ENCODE measurements at regions not wholly inside any gene's neighbourhood (a gene's known extent, or its start where the extent isn't known, plus 50 kb on each side); places are given as distances from the start of the nearest gene placed in this dataset.
"Not testable (repeated sequence)": the region's sequence is repeated elsewhere in the genome, so short reads cannot be mapped to it uniquely, and the experiment has no call there.

DNA sequence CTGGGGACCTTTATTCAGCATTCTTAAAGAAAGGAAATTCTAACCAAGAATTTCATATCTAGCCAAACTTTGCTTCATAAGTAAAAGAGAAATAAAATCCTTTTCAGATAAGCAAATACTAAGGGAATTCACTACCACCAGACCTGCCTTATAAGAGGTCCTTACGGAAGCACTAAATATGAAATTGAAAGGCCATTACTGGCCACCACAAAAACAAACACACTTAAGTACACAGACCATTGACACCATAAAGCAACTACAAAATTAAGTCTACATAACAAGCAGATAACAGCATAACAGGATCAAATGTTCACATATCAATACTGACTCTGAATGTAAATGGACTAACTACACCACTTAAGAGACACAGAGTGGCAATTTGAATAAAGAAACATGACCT is 361.4 kb upstream of the POU5F2 start:
- ChIA-PET CTCF (no interaction called here), POLR2A (no interaction called here)
- TF ChIP-seq, protein P1, sequence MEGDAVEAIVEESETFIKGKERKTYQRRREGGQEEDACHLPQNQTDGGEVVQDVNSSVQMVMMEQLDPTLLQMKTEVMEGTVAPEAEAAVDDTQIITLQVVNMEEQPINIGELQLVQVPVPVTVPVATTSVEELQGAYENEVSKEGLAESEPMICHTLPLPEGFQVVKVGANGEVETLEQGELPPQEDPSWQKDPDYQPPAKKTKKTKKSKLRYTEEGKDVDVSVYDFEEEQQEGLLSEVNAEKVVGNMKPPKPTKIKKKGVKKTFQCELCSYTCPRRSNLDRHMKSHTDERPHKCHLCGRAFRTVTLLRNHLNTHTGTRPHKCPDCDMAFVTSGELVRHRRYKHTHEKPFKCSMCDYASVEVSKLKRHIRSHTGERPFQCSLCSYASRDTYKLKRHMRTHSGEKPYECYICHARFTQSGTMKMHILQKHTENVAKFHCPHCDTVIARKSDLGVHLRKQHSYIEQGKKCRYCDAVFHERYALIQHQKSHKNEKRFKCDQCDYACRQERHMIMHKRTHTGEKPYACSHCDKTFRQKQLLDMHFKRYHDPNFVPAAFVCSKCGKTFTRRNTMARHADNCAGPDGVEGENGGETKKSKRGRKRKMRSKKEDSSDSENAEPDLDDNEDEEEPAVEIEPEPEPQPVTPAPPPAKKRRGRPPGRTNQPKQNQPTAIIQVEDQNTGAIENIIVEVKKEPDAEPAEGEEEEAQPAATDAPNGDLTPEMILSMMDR (IDR thresholded peaks at IDR 0.05), result no peak
- no peak for TF ChIP-seq SIN3A (IDR thresholded peaks at IDR 0.05; ENCODE audit: borderline replicate concordance, insufficient read depth, low read depth, low read length)
- TF ChIP-seq, protein P2, sequence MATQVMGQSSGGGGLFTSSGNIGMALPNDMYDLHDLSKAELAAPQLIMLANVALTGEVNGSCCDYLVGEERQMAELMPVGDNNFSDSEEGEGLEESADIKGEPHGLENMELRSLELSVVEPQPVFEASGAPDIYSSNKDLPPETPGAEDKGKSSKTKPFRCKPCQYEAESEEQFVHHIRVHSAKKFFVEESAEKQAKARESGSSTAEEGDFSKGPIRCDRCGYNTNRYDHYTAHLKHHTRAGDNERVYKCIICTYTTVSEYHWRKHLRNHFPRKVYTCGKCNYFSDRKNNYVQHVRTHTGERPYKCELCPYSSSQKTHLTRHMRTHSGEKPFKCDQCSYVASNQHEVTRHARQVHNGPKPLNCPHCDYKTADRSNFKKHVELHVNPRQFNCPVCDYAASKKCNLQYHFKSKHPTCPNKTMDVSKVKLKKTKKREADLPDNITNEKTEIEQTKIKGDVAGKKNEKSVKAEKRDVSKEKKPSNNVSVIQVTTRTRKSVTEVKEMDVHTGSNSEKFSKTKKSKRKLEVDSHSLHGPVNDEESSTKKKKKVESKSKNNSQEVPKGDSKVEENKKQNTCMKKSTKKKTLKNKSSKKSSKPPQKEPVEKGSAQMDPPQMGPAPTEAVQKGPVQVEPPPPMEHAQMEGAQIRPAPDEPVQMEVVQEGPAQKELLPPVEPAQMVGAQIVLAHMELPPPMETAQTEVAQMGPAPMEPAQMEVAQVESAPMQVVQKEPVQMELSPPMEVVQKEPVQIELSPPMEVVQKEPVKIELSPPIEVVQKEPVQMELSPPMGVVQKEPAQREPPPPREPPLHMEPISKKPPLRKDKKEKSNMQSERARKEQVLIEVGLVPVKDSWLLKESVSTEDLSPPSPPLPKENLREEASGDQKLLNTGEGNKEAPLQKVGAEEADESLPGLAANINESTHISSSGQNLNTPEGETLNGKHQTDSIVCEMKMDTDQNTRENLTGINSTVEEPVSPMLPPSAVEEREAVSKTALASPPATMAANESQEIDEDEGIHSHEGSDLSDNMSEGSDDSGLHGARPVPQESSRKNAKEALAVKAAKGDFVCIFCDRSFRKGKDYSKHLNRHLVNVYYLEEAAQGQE (IDR thresholded peaks at IDR 0.05; ENCODE audit: insufficient read depth in 1 of 2, low read depth in 2 of 2, low read length in 1 of 2), result no peak
- no peak for TF ChIP-seq POLR2AphosphoS5 (IDR thresholded peaks at IDR 0.05; ENCODE audit: low read depth, low read length)
- TF ChIP-seq TCF7L2 (IDR thresholded peaks at IDR 0.05; ENCODE audit: low read depth, low read length), result no peak
- H3K9me3 ChIP-seq (ENCODE audit: control insufficient read depth, insufficient read depth, low read depth, low read length), result no peaks in the 10 kb centered on the region
- H3K36me3 ChIP-seq (ENCODE audit: control insufficient read depth, insufficient read depth, low read length), result no peaks in the 10 kb centered on the region
- ATAC-seq, result no peak
- H3K27me3 ChIP-seq (ENCODE audit: control insufficient read depth, insufficient read depth, low read length), result no peaks in the 10 kb centered on the region
- H3K4me1 ChIP-seq (ENCODE audit: control insufficient read depth, insufficient read depth, low read length), result no peaks in the 10 kb centered on the region
- no TSS peak for BruUV-seq (replicated peaks)
- in situ Hi-C loops (cut with HindIII; ENCODE audit: low pct_unique_long_range_greater_than_20kb, low sequenced_read_pairs) (no loop called here), intact Hi-C loops (cut with micrococcal nuclease; ENCODE audit: unreplicated experiment) (no loop called here)
- H3K4me3 ChIP-seq (ENCODE audit: low read depth in 2 of 2, low read length in 2 of 2), result no peak overlapping the region
- H3K27ac ChIP-seq (ENCODE audit: low read length), result no peak overlapping the region
- no peak for DNase-seq (ENCODE audit: low read depth, low spot score)

DNA sequence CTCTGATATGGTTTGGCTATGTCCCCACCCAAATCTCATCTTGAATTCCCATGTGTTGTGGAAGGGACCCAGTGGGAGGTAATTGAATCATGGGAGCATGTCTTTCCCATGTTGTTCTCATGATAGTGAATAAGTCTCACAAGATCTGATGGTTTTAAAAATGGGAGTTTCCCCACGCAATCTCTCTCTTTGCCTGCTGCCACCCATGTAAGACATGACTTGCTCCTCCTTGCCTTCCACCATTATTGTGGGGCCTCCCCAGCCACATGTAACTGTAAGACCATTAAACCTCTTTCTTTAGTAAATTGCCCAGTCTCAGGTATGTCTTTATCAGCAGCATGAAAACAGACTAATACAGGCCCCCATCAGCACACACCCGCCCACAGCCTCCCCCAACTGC is 356.0 kb upstream of the POU5F2 start:
- BruUV-seq (replicated peaks); CTCF ChIA-PET; DNase-seq (ENCODE audit: low read depth, low spot score); H3K4me3 ChIP-seq (ENCODE audit: low read depth in 2 of 2, low read length in 2 of 2); H3K27me3 ChIP-seq (ENCODE audit: control insufficient read depth, insufficient read depth, low read length); intact Hi-C loops (cut with micrococcal nuclease; ENCODE audit: unreplicated experiment); ATAC-seq; H3K36me3 ChIP-seq (ENCODE audit: control insufficient read depth, insufficient read depth, low read length); H3K27ac ChIP-seq (ENCODE audit: low read length); H3K9me3 ChIP-seq (ENCODE audit: control insufficient read depth, insufficient read depth, low read depth, low read length); POLR2A ChIA-PET; H3K4me1 ChIP-seq (ENCODE audit: control insufficient read depth, insufficient read depth, low read length); in situ Hi-C loops (cut with HindIII; ENCODE audit: low pct_unique_long_range_greater_than_20kb, low sequenced_read_pairs): not testable (repeated sequence)

DNA sequence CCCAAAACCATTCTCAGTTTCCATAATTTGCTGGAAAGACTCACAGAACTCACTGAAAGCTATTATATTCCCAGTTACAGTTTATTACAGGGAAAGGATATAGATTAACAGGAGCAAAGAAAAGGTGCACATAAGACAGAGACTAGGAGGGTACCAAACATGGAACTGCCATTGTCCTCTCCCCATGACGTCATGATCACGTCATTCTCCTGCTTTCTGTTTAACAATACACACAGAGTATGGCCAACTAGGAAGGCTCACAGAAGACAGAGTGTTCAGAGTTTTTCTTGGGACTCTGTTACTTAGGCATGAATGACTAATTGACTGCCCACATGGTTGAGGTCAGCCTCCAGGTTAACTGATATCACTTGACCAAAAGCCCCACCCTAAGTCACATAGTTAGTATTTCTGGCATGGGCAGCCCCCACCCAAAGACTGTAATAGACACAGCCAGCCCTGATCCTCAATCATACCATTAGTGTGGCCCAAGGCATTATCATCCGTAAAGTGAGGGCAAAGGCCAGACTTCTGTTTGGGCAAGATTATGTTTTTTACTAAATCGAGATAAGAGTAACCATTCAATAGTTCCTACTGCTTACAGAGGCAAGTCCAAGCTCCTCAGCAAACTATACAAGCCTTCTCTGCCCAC is 353.5 kb upstream of the POU5F2 start:
- intact Hi-C loops (cut with micrococcal nuclease; ENCODE audit: unreplicated experiment), result no loop called here

More for the DNA sequence above, 353.5 kb upstream of the POU5F2 start:
- H3K4me3 ChIP-seq (ENCODE audit: low read depth in 2 of 2, low read length in 2 of 2), result no peak overlapping the region
- no TSS peak for BruUV-seq (replicated peaks)
- TF ChIP-seq, protein P2 (IDR thresholded peaks at IDR 0.05; ENCODE audit: insufficient read depth in 1 of 2, low read depth in 2 of 2, low read length in 1 of 2), result no peak
- no peak for TF ChIP-seq TCF7L2 (IDR thresholded peaks at IDR 0.05; ENCODE audit: low read depth, low read length)
- TF ChIP-seq POLR2AphosphoS5 (IDR thresholded peaks at IDR 0.05; ENCODE audit: low read depth, low read length), result no peak
- TF ChIP-seq SIN3A (IDR thresholded peaks at IDR 0.05; ENCODE audit: borderline replicate concordance, insufficient read depth, low read depth, low read length), result no peak
- TF ChIP-seq, protein P1 (IDR thresholded peaks at IDR 0.05), result no peak
- no peaks in the 10 kb centered on the region for H3K36me3 ChIP-seq (ENCODE audit: control insufficient read depth, insufficient read depth, low read length)
- no peak for DNase-seq (ENCODE audit: low read depth, low spot score)
- in situ Hi-C loops (cut with HindIII; ENCODE audit: low pct_unique_long_range_greater_than_20kb, low sequenced_read_pairs), result no loop called here
- no peak overlapping the region for H3K27ac ChIP-seq (ENCODE audit: low read length)
- H3K9me3 ChIP-seq (ENCODE audit: control insufficient read depth, insufficient read depth, low read depth, low read length), result no peaks in the 10 kb centered on the region
- ATAC-seq, result no peak
- ChIA-PET CTCF (no interaction called here), POLR2A (no interaction called here)
- H3K27me3 ChIP-seq (ENCODE audit: control insufficient read depth, insufficient read depth, low read length), result no peaks in the 10 kb centered on the region
- no peaks in the 10 kb centered on the region for H3K4me1 ChIP-seq (ENCODE audit: control insufficient read depth, insufficient read depth, low read length)

Measured in Panc1 (cell line).